Thyroid gland (tissue), 4 donors: ENCODE measurements at regions not wholly inside any gene's neighbourhood (a gene's known extent, or its start where the extent isn't known, plus 50 kb on each side); places are given as distances from the start of the nearest gene placed in this dataset.

Source experiments
- CTCF ChIP-seq, 6 experiments: fragments of 200-600 bp in 3 of 6; fragments of 450-650 bp in 3 of 6; sonication (generic) in 3 of 6; IDR thresholded peaks; one replicate each; pipeline ENCODE4 v1.5.1; 2016 to 2019; ENCODE audit warnings: antibody characterized with exemption in 6 of 6, mild to moderate bottlenecking in 2 of 6, inconsistent platforms in 1 of 6, moderate library complexity in 1 of 6
- POLR2A ChIP-seq, 2 donors: fragments of 450-650 bp; IDR thresholded peaks; one replicate each; pipeline ENCODE4 v1.6.1; 2017; ENCODE audit warnings: antibody characterized with exemption in 2 of 2, mild to moderate bottlenecking in 2 of 2, moderate library complexity in 1 of 2

- TF ChIP-seq CTCF (IDR thresholded peaks at IDR 0.05), result no peak
- no peak for TF ChIP-seq POLR2A (IDR thresholded peaks at IDR 0.05)
Observed at GRCh38 chr12:127654383-127654985, 612.5 kb upstream of the TMEM132C start.
